IMR-90 (cell line): ENCODE measurements at regions not wholly inside any gene's neighbourhood (a gene's known extent, or its start where the extent isn't known, plus 50 kb on each side); places are given as distances from the start of the nearest gene placed in this dataset.

Source experiments
- ATAC-seq: fragments of 200-7000 bp; cut with Tn5 transposase; 2 replicates; pipeline ENCODE4 v1.9.1; 2020; ENCODE audit warnings: low read depth, mild to moderate bottlenecking, moderate library complexity
- BruUV-seq: library from RNA; stranded (reverse); fragments of 400-500 nt; replicated peaks from 2 replicates; lab custom pipeline; 2021; lab: Mats Ljungman, UMichigan
- CTCF ChIA-PET: fragments of 300-600 bp; formaldehyde crosslinking; extraction: SDS; loops from one replicate; lab custom pipeline; 2021; ENCODE audit warnings: antibody characterized with exemption; lab: Yijun Ruan, JAX
- POLR2A ChIA-PET: fragments of 300-600 bp; sonication (Branson Sonifier 250); formaldehyde crosslinking; loops from one replicate; lab custom pipeline; 2022; ENCODE audit warnings: antibody characterized with exemption; ENCODE audit not compliant: unreplicated experiment; lab: Charles Lee
- DNase-seq: peaks from one replicate; pipeline ENCODE4 v3.0.0; 2013
- H2AFZ ChIP-seq: replicated peaks from 2 replicates; pipeline ENCODE3; 2013; ENCODE audit warnings: low read length, mild to moderate bottlenecking; ENCODE audit not compliant: poor library complexity
- H2AK5ac ChIP-seq: 2 replicates; pipeline ENCODE4 v1.6.1; 2013; ENCODE audit warnings: low read depth, low read length, inconsistent platforms
- H2AK9ac ChIP-seq: replicated peaks from 2 replicates; pipeline ENCODE3; 2013; ENCODE audit warnings: mild to moderate bottlenecking, low read depth, low read length, moderate library complexity; ENCODE audit not compliant: poor library complexity
- H2BK120ac ChIP-seq: 2 replicates; pipeline ENCODE4 v1.6.1; 2013; ENCODE audit warnings: low read depth, low read length, inconsistent platforms
- H2BK15ac ChIP-seq: 3 replicates; pipeline ENCODE4 v1.6.1; 2013; ENCODE audit warnings: low read depth, low read length, inconsistent platforms
- H2BK20ac ChIP-seq: 2 replicates; pipeline ENCODE4 v1.6.1; 2013; ENCODE audit warnings: low read depth, mild to moderate bottlenecking, inconsistent platforms, low read length, moderate library complexity
- H2BK5ac ChIP-seq: 2 replicates; pipeline ENCODE4 v1.6.1; 2013; ENCODE audit warnings: mild to moderate bottlenecking, low read depth, low read length, inconsistent platforms; ENCODE audit not compliant: poor library complexity, severe bottlenecking
- H3K14ac ChIP-seq: replicated peaks from 2 replicates; pipeline ENCODE4 v1.6.1; 2013; ENCODE audit warnings: low read depth, low read length, inconsistent platforms
- H3K18ac ChIP-seq: 2 replicates; pipeline ENCODE4 v1.6.1; 2013; ENCODE audit warnings: low read depth, low read length, control low read depth
- H3K23ac ChIP-seq: 2 replicates; pipeline ENCODE4 v1.6.1; 2013; ENCODE audit warnings: low read depth, low read length, inconsistent platforms
- H3K27ac ChIP-seq: 2 replicates; pipeline ENCODE4 v1.5.1; 2013; ENCODE audit warnings: mild to moderate bottlenecking, control low read depth, low read length; ENCODE audit not compliant: insufficient read depth
- H3K27me3 ChIP-seq: 2 replicates; pipeline ENCODE4 v1.6.1; 2013; ENCODE audit warnings: low read length; ENCODE audit not compliant: control insufficient read depth, insufficient read depth
- H3K36me3 ChIP-seq: 2 replicates; pipeline ENCODE4 v1.6.1; 2013; ENCODE audit warnings: low read length, mixed read lengths; ENCODE audit not compliant: control insufficient read depth, insufficient read depth
- H3K4ac ChIP-seq: 2 replicates; pipeline ENCODE4 v1.6.1; 2013; ENCODE audit warnings: low read depth, low read length, inconsistent platforms
- H3K4me1 ChIP-seq: 2 replicates; pipeline ENCODE4 v1.6.1; 2013; ENCODE audit warnings: low read length, mixed read lengths; ENCODE audit not compliant: control insufficient read depth, insufficient read depth
- H3K4me2 ChIP-seq: 2 replicates; pipeline ENCODE4 v1.6.1; 2013; ENCODE audit warnings: low read depth, mild to moderate bottlenecking, control low read depth, low read length, moderate library complexity
- H3K4me3 ChIP-seq: 2 replicates; pipeline ENCODE4 v1.5.1; 2013; ENCODE audit warnings: low read depth, mild to moderate bottlenecking, control low read depth, low read length, moderate library complexity; ENCODE audit not compliant: insufficient read depth
- H3K56ac ChIP-seq: 2 replicates; pipeline ENCODE4 v1.6.1; 2013; ENCODE audit warnings: low read length, inconsistent platforms; ENCODE audit not compliant: insufficient read depth; ENCODE audit errors: extremely low read depth
- H3K79me1 ChIP-seq, 2 experiments: 2 replicates each; pipeline ENCODE4 v1.6.1; 2013; ENCODE audit warnings: low read length in 2 of 2, inconsistent platforms in 1 of 2, low read depth in 1 of 2
- H3K9ac ChIP-seq: 2 replicates; pipeline ENCODE4 v1.6.1; 2013; ENCODE audit warnings: low read depth, low read length, control low read depth
- H3K9me1 ChIP-seq: 2 replicates; pipeline ENCODE4 v1.6.1; 2013; ENCODE audit warnings: low read length, inconsistent platforms; ENCODE audit not compliant: insufficient read depth
- H3K9me3 ChIP-seq: 2 replicates; pipeline ENCODE4 v1.6.1; 2013; ENCODE audit warnings: low read length; ENCODE audit not compliant: control insufficient read depth, insufficient read depth
- H4K20me1 ChIP-seq: 2 replicates; pipeline ENCODE4 v1.6.1; 2013; ENCODE audit warnings: low read length, inconsistent platforms; ENCODE audit not compliant: insufficient read depth
- H4K5ac ChIP-seq: 2 replicates; pipeline ENCODE4 v1.6.1; 2013; ENCODE audit warnings: mild to moderate bottlenecking, low read depth, low read length, control low read depth
- H4K8ac ChIP-seq, 2 experiments: 2 replicates each; pipeline ENCODE4 v1.6.1; 2013; ENCODE audit warnings: low read depth in 2 of 2, low read length in 2 of 2, control low read depth in 1 of 2, inconsistent platforms in 1 of 2
- H4K91ac ChIP-seq: 2 replicates; pipeline ENCODE4 v1.6.1; 2013; ENCODE audit warnings: low read depth, low read length, inconsistent platforms; ENCODE audit not compliant: insufficient read depth
- BHLHE40 ChIP-seq: fragments of 150-350 bp; IDR thresholded peaks from 2 replicates; pipeline ENCODE4 v1.6.1; 2016; ENCODE audit warnings: mild to moderate bottlenecking, low read depth, low read length
- CEBPB ChIP-seq: IDR thresholded peaks from 2 replicates; pipeline ENCODE4 v1.6.1; 2012; ENCODE audit warnings: low read depth, low read length, improper control_type of control experiment
- CHD1 ChIP-seq: IDR thresholded peaks from 2 replicates; pipeline ENCODE4 v1.6.1; 2012; ENCODE audit warnings: low read depth, low read length, improper control_type of control experiment
- FOS ChIP-seq: fragments of 150-350 bp; IDR thresholded peaks from 2 replicates; pipeline ENCODE4 v1.6.1; 2016; ENCODE audit warnings: low read depth, low read length
- MAZ ChIP-seq: IDR thresholded peaks from 2 replicates; pipeline ENCODE4 v1.6.1; 2012; ENCODE audit warnings: low read depth, mild to moderate bottlenecking, low read length, improper control_type of control experiment, moderate library complexity, borderline replicate concordance
- MXI1 ChIP-seq: IDR thresholded peaks from 2 replicates; pipeline ENCODE4 v1.6.1; 2012; ENCODE audit warnings: low read depth, mild to moderate bottlenecking, low read length, moderate library complexity, borderline replicate concordance
- NFE2L2 ChIP-seq: fragments of 150-350 bp; IDR thresholded peaks from 2 replicates; pipeline ENCODE4 v1.6.1; 2016; ENCODE audit warnings: low read depth, mild to moderate bottlenecking, low read length
- POLR2A ChIP-seq: IDR thresholded peaks from 2 replicates; pipeline ENCODE4 v1.6.1; 2012; ENCODE audit warnings: mild to moderate bottlenecking, low read depth, low read length
- RAD21 ChIP-seq: IDR thresholded peaks from 2 replicates; pipeline ENCODE4 v1.6.1; 2012; ENCODE audit warnings: low read length, improper control_type of control experiment
- RCOR1 ChIP-seq: IDR thresholded peaks from 2 replicates; pipeline ENCODE4 v1.6.1; 2012; ENCODE audit warnings: mild to moderate bottlenecking, low read length, improper control_type of control experiment; ENCODE audit not compliant: insufficient replicate concordance
- RFX5 ChIP-seq: IDR thresholded peaks from 2 replicates; pipeline ENCODE4 v1.8.0; 2012; ENCODE audit warnings: low read depth, mild to moderate bottlenecking, low read length, moderate library complexity
- USF2 ChIP-seq: fragments of 150-350 bp; IDR thresholded peaks from 2 replicates; pipeline ENCODE4 v1.6.1; 2017; ENCODE audit warnings: mild to moderate bottlenecking, antibody characterized with exemption, low read length, low read depth
- WGBS, 2 experiments: methylation state at CpG; one replicate each; pipeline versions ENCODE4 v1.1.5 to v1.1.7; 2013; ENCODE audit warnings: missing lambda C conversion rate in 2 of 2; ENCODE audit not compliant: insufficient read length in 1 of 2; ENCODE audit errors: extremely low coverage in 2 of 2; 5-methylcytosine and 5-hydroxymethylcytosine counted together
- dilution Hi-C: fragments of 300-500 bp; cut with HindIII; formaldehyde crosslinking; loops from one replicate; pipeline ENCODE4 v1.14.3; 2018; ENCODE audit warnings: low sequenced_read_pairs; ENCODE audit not compliant: unreplicated experiment
- in situ Hi-C: fragments of 300-500 bp; cut with MboI; formaldehyde crosslinking; loops from 3 replicates; pipeline ENCODE4 v1.14.3; 2019; ENCODE audit warnings: low sequenced_read_pairs, inconsistent platforms, mixed read lengths
- intact Hi-C: fragments of 100-400 bp; cut with micrococcal nuclease; formaldehyde crosslinking; loops from 2 replicates; pipeline ENCODE4 v1.10.0; 2022

GRCh38 chr5:158285698-158286097 is 426.8 kb upstream of the CLINT1 start:
- no peak overlapping the region for H2BK120ac ChIP-seq
- in situ Hi-C loops (no loop called here), intact Hi-C loops (no loop called here), dilution Hi-C loops (no loop called here)
- BruUV-seq = no TSS peak
- no peak overlapping the region for H3K14ac ChIP-seq
- H3K56ac ChIP-seq = no peak overlapping the region
- no peak overlapping the region for H2BK20ac ChIP-seq
- H2AFZ ChIP-seq = no peak overlapping the region
- no peaks in the 10 kb centered on the region for H3K9me1 ChIP-seq
- H3K9me3 ChIP-seq = peaks cover 2% of the 10 kb centered on the region; the same call in 1 of the 2 replicates
- H3K18ac ChIP-seq = no peak overlapping the region
- no peaks in the 10 kb centered on the region for H3K79me1 ChIP-seq
- H3K36me3 ChIP-seq = no peaks in the 10 kb centered on the region
- 26% methylated on average over 2 of the region's 6 CpGs; no CpG with 5 or more reads in 1 of the 2 experiments for WGBS, 2 experiments
- DNase-seq = no peak
- TF ChIP-seq RCOR1 = no peak
- no peak for TF ChIP-seq FOS
- TF ChIP-seq MXI1 = no peak
- TF ChIP-seq POLR2A = no peak
- TF ChIP-seq USF2 = no peak
- TF ChIP-seq CHD1 = no peak
- TF ChIP-seq CEBPB = no peak
- TF ChIP-seq RFX5 = no peak
- TF ChIP-seq NFE2L2 = no peak
- no peak for TF ChIP-seq BHLHE40
- no peak for TF ChIP-seq RAD21
- TF ChIP-seq MAZ = no peak
- H3K4me2 ChIP-seq = no peak overlapping the region
- no peak overlapping the region for H3K27ac ChIP-seq
- H4K91ac ChIP-seq = no peak overlapping the region
- POLR2A ChIA-PET = no interaction called here
- H2AK9ac ChIP-seq = no peak overlapping the region
- no peak overlapping the region for H2AK5ac ChIP-seq
- no peak overlapping the region for H4K8ac ChIP-seq
- H3K4ac ChIP-seq = no peak overlapping the region
- no peaks in the 10 kb centered on the region for H3K27me3 ChIP-seq
- H3K4me1 ChIP-seq = no peaks in the 10 kb centered on the region
- H4K20me1 ChIP-seq = no peaks in the 10 kb centered on the region
- H3K23ac ChIP-seq = no peak overlapping the region
- CTCF ChIA-PET = no interaction called here
- H3K9ac ChIP-seq = no peak overlapping the region
- no peak overlapping the region for H4K5ac ChIP-seq
- H2BK15ac ChIP-seq = no peak overlapping the region
- no peak overlapping the region for H3K4me3 ChIP-seq
- no peak overlapping the region for H2BK5ac ChIP-seq
- no peak for ATAC-seq
